Esophagus squamous epithelium (tissue), 4 donors: ENCODE measurements at regions not wholly inside any gene's neighbourhood (a gene's known extent, or its start where the extent isn't known, plus 50 kb on each side); places are given as distances from the start of the nearest gene placed in this dataset.
"Not testable (repeated sequence)": the region's sequence is repeated elsewhere in the genome, so short reads cannot be mapped to it uniquely, and the experiment has no call there.

Source experiments
- CTCF ChIP-seq, 6 experiments: fragments of 450-650 bp in 4 of 6; fragments of 200-600 bp in 2 of 6; sonication (generic) in 2 of 6; IDR thresholded peaks; one replicate each; pipeline ENCODE4 v1.5.1; 2016 to 2019; ENCODE audit warnings: antibody characterized with exemption in 6 of 6, mild to moderate bottlenecking in 4 of 6, moderate library complexity in 4 of 6
- POLR2A ChIP-seq, 4 donors: fragments of 450-650 bp; IDR thresholded peaks; one replicate each; pipeline ENCODE4 v1.6.1; 2017; ENCODE audit warnings: antibody characterized with exemption in 4 of 4, mild to moderate bottlenecking in 4 of 4, moderate library complexity in 3 of 4

- TF ChIP-seq CTCF, POLR2A (IDR thresholded peaks at IDR 0.05): not testable (repeated sequence)
Measured at GRCh38 chr14:83898558-83898957, 1631.4 kb upstream of the FLRT2 start.
